Activated CD4-positive, alpha-beta memory T cell treated with anti-CD3 and anti-CD28 coated beads for 36 hours (primary cell): ENCODE measurements at regions not wholly inside any gene's neighbourhood (a gene's known extent, or its start where the extent isn't known, plus 50 kb on each side); places are given as distances from the start of the nearest gene placed in this dataset.

Experiments used
- CTCF ChIA-PET: fragments of 350-600 bp; sonication (Branson Sonifier 250); formaldehyde crosslinking; loops from one replicate; lab custom pipeline; 2021; ENCODE audit warnings: antibody characterized with exemption, inconsistent platforms; lab: Charles Lee
- POLR2A ChIA-PET: fragments of 350-600 bp; sonication (Branson Sonifier 250); formaldehyde crosslinking; loops from one replicate; lab custom pipeline; 2021; ENCODE audit warnings: antibody characterized with exemption; lab: Charles Lee
- DNase-seq: peaks from one replicate; pipeline ENCODE4 v3.0.0-alpha.2; 2020
- H3K27ac Mint-ChIP-seq: one replicate; pipeline ENCODE4 v1.8.0; 2021; ENCODE audit warnings: mixed read lengths
- H3K27me3 Mint-ChIP-seq: one replicate; pipeline ENCODE4 v1.8.0; 2021; ENCODE audit warnings: mixed read lengths
- H3K36me3 Mint-ChIP-seq: one replicate; pipeline ENCODE4 v1.8.0; 2021; ENCODE audit warnings: mixed read lengths
- H3K4me1 Mint-ChIP-seq: one replicate; pipeline ENCODE4 v1.8.0; 2021; ENCODE audit warnings: low read depth, mixed read lengths
- H3K4me3 Mint-ChIP-seq: one replicate; pipeline ENCODE4 v1.8.0; 2021; ENCODE audit warnings: mild to moderate bottlenecking, mixed read lengths
- H3K9me3 Mint-ChIP-seq: one replicate; pipeline ENCODE4 v1.8.0; 2021; ENCODE audit warnings: mixed read lengths
- intact Hi-C: fragments of 100-400 bp; cut with micrococcal nuclease; formaldehyde crosslinking; loops from one replicate; pipeline ENCODE4 v1.15.1; 2023

DNA sequence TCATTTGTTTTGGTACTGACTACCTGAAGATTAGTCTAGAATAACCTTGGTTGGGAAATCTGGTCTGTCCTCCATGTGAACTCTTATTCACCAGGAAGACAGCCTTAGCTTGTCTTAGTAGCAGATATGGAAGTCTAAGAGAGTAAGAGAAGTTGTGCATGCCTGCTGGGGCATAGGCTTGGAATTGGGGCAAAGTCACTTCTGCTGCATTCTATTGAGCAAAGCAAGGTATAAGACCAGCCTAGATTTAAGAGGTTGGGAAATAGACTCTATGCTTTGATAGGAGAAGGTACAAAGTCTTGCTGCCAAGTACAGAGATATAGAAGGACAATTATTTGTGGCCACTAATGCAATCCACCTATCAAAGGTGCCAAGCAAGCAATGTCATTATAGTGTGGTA, 464.0 kb upstream of the BOD1L1 start:
- no peaks in the 10 kb centered on the region for H3K4me1 Mint-ChIP-seq
- no peaks in the 10 kb centered on the region for H3K27me3 Mint-ChIP-seq
- H3K36me3 Mint-ChIP-seq: no peaks in the 10 kb centered on the region
- no peak overlapping the region for H3K4me3 Mint-ChIP-seq
- no peaks in the 10 kb centered on the region for H3K9me3 Mint-ChIP-seq
- ChIA-PET CTCF (no interaction called here), POLR2A (no interaction called here)
- no peak overlapping the region for H3K27ac Mint-ChIP-seq
- intact Hi-C loops: no loop called here
- no peak for DNase-seq

DNA sequence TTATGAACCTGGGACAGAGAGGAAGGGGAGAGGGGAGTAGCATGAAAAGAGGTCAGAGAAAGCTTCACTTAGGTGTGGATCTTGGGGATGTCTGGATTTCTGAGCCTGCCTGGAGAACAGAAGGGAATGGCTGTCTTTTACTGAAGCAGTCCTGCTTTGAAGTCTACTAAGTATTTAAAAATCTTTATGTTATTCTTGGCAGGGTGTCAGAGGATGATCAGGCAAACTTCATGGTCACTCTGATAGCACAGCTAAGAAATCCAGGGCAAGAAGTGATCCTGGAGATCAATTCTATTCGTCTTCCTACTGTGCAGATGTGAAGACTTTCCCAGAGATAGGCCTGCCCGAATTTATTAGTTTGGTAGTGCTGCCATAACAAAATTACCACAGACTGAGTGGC, 464.4 kb upstream of the BOD1L1 start:
- intact Hi-C loops: no loop called here
- H3K36me3 Mint-ChIP-seq: no peaks in the 10 kb centered on the region
- no peak overlapping the region for H3K27ac Mint-ChIP-seq
- H3K4me1 Mint-ChIP-seq: no peaks in the 10 kb centered on the region
- CTCF ChIA-PET: no interaction called here
- no peaks in the 10 kb centered on the region for H3K9me3 Mint-ChIP-seq
- POLR2A ChIA-PET: no interaction called here
- no peak for DNase-seq
- H3K27me3 Mint-ChIP-seq: no peaks in the 10 kb centered on the region
- H3K4me3 Mint-ChIP-seq: no peak overlapping the region

DNA sequence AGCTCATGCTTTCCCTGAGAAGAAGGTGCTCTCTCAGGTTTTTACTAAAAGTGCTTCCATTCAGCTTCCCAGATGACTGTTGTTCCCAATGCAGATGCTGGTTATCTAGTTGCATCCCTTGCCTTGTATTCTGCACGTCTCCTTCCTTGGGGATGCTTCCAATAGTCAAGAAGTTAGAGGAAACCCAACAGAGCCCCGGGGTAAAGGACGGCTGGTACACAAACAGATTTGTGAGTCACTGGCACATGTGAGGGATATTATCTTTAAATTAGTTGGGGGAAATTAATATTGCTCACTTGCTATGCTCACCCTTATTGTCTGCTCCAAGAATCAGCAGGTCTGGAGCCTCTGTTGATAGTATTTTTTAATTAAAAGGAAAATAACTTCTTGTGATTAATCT, 465.2 kb upstream of the BOD1L1 start:
- no peaks in the 10 kb centered on the region for H3K36me3 Mint-ChIP-seq
- no peak for DNase-seq
- ChIA-PET CTCF (no interaction called here), POLR2A (no interaction called here)
- intact Hi-C loops: no loop called here
- H3K9me3 Mint-ChIP-seq: no peaks in the 10 kb centered on the region
- no peak overlapping the region for H3K4me3 Mint-ChIP-seq
- H3K27ac Mint-ChIP-seq: no peak overlapping the region
- H3K4me1 Mint-ChIP-seq: no peaks in the 10 kb centered on the region
- H3K27me3 Mint-ChIP-seq: no peaks in the 10 kb centered on the region

DNA sequence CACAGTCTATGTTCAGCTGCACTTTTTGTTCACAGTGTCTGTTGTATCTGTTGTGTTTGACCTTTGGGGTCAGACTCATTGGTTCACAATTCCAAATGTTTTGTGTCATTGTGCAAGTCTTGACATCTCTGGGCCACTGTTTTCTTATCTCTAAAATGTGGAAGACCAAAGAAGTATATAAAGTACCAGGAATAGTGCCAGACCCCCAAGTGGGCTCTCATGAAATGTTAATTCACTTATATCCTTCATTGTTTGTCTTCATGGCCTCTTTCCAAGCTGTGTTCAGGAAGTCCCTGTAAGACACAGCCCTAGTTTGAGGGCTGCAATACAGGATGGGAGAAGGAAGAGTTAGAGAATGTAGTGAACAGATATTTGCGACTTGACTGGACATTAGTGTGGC, 468.3 kb upstream of the BOD1L1 start:
- DNase-seq: no peak
- ChIA-PET POLR2A (no interaction called here), CTCF (no interaction called here)
- no peaks in the 10 kb centered on the region for H3K27me3 Mint-ChIP-seq
- H3K9me3 Mint-ChIP-seq: no peaks in the 10 kb centered on the region
- no peak overlapping the region for H3K27ac Mint-ChIP-seq
- intact Hi-C loops: no loop called here
- H3K4me3 Mint-ChIP-seq: no peak overlapping the region
- H3K4me1 Mint-ChIP-seq: no peaks in the 10 kb centered on the region
- H3K36me3 Mint-ChIP-seq: no peaks in the 10 kb centered on the region

DNA sequence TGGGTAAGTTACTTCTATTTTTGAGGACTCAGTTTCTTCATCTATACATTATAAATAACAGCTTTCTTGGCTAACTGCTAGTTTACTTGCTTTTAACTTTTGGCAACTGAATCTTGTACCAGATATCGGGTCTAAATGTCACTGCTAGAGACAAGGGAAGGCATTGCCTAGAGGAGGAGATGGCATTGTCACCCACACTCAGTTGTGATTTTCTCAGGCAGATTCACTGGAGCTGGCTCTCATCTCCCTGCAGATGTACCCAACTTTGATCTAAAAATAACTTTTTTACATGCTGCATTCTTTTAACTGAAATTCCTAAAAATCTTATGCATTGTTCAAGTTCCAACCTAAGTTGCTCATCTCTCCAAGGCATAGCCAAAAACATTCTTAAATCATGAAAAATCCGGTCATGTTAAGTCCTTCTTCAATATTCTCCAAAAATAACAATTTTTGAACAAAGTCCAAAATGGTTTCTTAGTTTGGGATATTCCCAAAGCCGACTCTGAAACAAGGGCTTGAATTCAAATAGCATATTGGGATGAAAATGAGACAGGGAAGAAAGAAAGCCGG, 469.0 kb upstream of the BOD1L1 start:
- Mint-ChIP-seq H3K4me3 (no peak overlapping the region), H3K9me3 (no peaks in the 10 kb centered on the region), H3K27me3 (no peaks in the 10 kb centered on the region), H3K27ac (no peak overlapping the region), H3K4me1 (no peaks in the 10 kb centered on the region), H3K36me3 (no peaks in the 10 kb centered on the region)
- ChIA-PET CTCF (no interaction called here), POLR2A (no interaction called here)
- no peak for DNase-seq
- intact Hi-C loops: no loop called here

DNA sequence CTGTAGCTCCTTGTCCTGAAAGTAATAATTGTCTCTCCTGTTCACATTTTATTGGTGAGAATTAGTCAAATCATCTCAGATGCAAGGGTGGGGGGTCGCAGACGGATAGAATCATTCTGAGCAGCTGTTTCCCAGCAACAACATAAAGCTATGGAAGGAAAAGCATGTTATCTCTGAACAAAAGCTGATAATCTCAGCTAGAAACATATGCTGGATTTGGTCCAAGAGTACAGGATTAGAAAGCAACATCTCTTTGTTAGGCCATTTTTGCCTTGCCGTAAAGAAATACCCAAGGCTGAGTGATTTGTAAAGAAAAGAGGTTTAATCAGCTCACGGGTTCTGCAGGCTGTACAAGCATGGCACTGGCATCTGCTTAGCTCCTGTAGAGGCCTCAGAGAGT, 472.8 kb upstream of the BOD1L1 start:
- POLR2A ChIA-PET: no interaction called here
- Mint-ChIP-seq H3K27ac (no peak overlapping the region), H3K36me3 (no peaks in the 10 kb centered on the region), H3K4me3 (no peak overlapping the region), H3K9me3 (no peaks in the 10 kb centered on the region), H3K27me3 (no peaks in the 10 kb centered on the region), H3K4me1 (no peaks in the 10 kb centered on the region)
- CTCF ChIA-PET: no interaction called here
- DNase-seq: no peak
- intact Hi-C loops: no loop called here

DNA sequence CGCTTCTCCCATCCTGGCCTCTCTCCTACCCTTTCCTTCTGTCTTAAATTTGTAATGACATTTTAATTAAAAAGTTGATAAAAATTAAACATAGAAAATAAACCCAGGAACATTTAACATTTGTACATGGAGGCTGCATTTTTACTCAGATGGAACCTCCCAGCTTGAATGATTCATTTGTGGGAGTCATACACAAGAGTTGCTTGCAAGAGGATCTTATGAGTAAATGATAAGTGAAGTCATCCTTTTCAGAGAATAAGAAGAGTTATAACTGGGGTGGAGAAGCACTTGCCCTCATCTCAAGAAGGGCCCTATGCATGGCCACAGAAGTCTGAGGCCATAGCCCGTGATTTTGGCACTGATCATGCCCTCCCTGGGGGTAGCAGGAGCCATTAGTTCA, 482.9 kb upstream of the BOD1L1 start:
- CTCF ChIA-PET: no interaction called here
- H3K4me3 Mint-ChIP-seq: no peak overlapping the region
- POLR2A ChIA-PET: no interaction called here
- peaks cover 5% of the 10 kb centered on the region for H3K27me3 Mint-ChIP-seq
- peaks cover 8% of the 10 kb centered on the region for H3K9me3 Mint-ChIP-seq
- no peak for DNase-seq
- no peaks in the 10 kb centered on the region for H3K4me1 Mint-ChIP-seq
- intact Hi-C loops: no loop called here
- H3K36me3 Mint-ChIP-seq: no peaks in the 10 kb centered on the region
- no peak overlapping the region for H3K27ac Mint-ChIP-seq

DNA sequence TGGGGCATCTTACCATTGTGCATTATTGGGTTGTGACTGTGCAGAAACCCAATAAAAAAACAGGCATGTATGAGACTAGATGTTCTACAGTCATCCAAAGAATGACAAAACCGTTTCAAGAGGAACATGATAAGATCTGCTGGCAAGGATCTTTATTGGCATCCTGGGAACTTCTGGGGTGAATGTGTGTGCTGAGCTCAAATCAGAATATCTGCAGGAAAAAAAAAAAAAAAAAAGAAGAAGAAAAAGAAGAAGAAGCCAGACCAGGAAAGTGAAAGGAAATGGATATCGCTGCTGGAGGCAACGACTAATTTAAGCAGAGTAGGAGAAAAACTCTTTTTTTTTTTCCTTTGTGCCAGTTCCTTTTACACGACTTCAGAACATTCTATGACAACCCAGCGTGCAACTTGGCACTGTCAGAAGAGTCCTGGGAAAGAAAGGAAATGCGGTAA, 484.2 kb upstream of the BOD1L1 start:
- Mint-ChIP-seq H3K27ac (no peak overlapping the region), H3K4me3 (no peak overlapping the region), H3K9me3 (peaks cover 6% of the 10 kb centered on the region), H3K4me1 (no peaks in the 10 kb centered on the region), H3K27me3 (peaks cover 5% of the 10 kb centered on the region), H3K36me3 (no peaks in the 10 kb centered on the region)
- no peak for DNase-seq
- ChIA-PET POLR2A (no interaction called here), CTCF (no interaction called here)
- intact Hi-C loops: no loop called here

DNA sequence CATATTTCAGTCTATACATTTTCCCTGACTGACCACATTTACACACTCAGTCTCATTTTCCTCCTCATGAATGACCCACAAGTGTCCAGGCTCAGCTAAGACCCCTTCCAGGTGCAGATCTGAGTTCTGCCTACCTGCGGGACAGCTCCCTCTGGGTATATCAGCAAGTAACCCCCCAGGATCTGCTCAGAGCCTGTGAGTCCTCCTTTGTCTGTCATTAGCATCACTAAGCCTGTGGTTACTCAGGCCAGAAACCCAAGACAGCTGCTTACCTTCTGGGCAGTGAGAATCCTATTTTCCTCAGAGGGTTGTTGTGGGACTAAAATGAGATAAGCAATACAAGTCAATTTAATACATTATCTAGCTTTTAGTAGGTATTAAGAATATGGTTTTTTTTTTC, 487.6 kb upstream of the BOD1L1 start:
- CTCF ChIA-PET: no interaction called here
- no peaks in the 10 kb centered on the region for H3K9me3 Mint-ChIP-seq
- no peaks in the 10 kb centered on the region for H3K36me3 Mint-ChIP-seq
- no peak overlapping the region for H3K4me3 Mint-ChIP-seq
- POLR2A ChIA-PET: no interaction called here
- no peaks in the 10 kb centered on the region for H3K4me1 Mint-ChIP-seq
- peaks cover 5% of the 10 kb centered on the region for H3K27me3 Mint-ChIP-seq
- DNase-seq: no peak
- intact Hi-C loops: no loop called here
- H3K27ac Mint-ChIP-seq: no peak overlapping the region

DNA sequence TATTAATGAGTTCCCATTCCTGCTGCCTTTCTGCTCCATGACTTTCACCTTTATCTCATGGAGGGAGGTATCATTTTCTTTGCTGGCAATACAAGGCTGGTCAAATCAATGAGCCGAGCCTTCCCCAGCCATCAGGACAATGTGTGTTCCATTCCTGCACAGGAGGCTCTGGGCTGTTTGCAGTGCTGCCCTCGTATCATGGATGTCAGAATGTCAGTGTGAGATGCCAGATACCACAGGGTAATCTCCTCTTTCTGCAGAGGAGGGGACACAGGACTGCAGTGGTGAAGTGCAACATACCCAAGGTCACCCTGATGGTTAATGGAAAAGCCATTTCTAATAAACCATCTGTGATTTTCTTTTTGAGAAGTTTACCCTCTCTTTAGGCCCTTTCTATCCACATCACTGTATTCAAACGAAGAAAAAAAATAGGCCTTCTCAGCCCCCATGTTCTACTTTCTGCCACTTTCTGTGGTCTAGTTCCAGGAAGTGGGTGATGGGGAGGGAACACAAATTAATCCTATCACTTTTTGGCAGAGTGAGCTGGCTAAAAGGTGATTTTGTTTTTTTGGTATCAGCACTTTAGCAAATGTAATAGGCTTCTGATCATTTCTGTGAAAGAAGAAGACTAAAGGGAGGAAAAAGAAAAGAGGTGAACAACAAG, 490.2 kb upstream of the BOD1L1 start:
- ChIA-PET POLR2A (no interaction called here), CTCF (no interaction called here)
- no peak for DNase-seq
- H3K4me1 Mint-ChIP-seq: no peaks in the 10 kb centered on the region
- intact Hi-C loops: no loop called here
- no peak overlapping the region for H3K27ac Mint-ChIP-seq
- peaks cover 5% of the 10 kb centered on the region for H3K27me3 Mint-ChIP-seq
- no peaks in the 10 kb centered on the region for H3K9me3 Mint-ChIP-seq
- H3K36me3 Mint-ChIP-seq: no peaks in the 10 kb centered on the region
- H3K4me3 Mint-ChIP-seq: no peak overlapping the region

DNA sequence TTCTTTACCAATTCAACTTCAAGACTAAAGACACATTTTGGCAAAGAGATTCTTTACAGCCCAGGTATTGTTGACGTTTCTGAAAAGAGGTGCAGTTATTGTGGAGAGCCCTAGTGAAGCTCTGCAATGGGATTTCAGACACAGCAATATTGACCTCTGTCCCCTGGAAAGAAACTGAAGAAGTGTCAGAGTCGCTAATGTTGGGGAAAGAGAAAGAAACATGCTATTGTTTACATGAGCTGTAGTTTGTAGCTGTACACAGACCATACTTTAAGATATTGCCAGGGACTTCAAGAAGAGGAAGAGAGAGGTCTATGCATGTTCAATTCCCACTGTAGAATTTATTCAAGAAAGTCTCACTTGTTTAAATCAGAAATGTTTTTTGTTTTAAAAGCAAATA, 497.3 kb upstream of the BOD1L1 start:
- H3K36me3 Mint-ChIP-seq: no peaks in the 10 kb centered on the region
- no peak overlapping the region for H3K27ac Mint-ChIP-seq
- no peaks in the 10 kb centered on the region for H3K27me3 Mint-ChIP-seq
- ChIA-PET CTCF (no interaction called here), POLR2A (no interaction called here)
- intact Hi-C loops: no loop called here
- no peaks in the 10 kb centered on the region for H3K9me3 Mint-ChIP-seq
- H3K4me1 Mint-ChIP-seq: no peaks in the 10 kb centered on the region
- no peak overlapping the region for H3K4me3 Mint-ChIP-seq
- no peak for DNase-seq

DNA sequence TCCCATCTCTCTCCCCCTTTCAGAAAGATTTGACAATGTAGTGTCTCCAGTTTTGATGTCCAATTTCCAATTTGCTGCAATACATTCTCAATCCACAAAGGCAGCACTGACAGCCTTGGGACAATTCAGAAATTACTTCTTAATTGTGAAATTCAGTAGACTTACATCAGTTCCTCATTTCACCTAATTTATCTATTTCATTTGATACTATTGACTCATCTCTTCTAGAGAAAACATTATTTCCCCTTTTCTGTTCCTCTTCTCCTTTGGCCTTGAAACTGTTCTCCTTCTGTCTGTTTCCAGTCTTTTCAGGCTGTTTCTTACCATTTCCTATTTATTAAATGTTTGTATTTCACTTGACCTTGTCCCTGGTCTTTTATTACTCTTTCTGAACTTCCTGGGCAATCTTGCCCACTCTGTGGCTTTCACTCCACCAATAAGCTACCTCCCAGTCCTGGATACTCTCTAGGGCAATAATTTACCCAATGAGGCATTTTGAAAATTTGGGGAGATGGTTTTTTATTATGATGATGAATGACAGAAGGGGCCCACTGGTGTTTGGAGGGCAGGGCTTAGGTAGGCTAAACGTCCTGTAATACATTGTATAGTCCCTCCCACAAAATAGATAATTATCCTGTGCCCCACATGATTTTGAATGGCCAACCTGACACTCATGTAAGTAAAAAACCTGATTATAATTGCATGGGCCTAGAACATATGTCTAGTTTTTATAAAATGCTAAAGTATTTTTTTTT, 498.0 kb upstream of the BOD1L1 start:
- Mint-ChIP-seq H3K4me1 (no peaks in the 10 kb centered on the region), H3K36me3 (no peaks in the 10 kb centered on the region), H3K27me3 (no peaks in the 10 kb centered on the region), H3K9me3 (no peaks in the 10 kb centered on the region), H3K4me3 (no peak overlapping the region), H3K27ac (no peak overlapping the region)
- no peak for DNase-seq
- POLR2A ChIA-PET: no interaction called here
- CTCF ChIA-PET: no interaction called here
- intact Hi-C loops: no loop called here

DNA sequence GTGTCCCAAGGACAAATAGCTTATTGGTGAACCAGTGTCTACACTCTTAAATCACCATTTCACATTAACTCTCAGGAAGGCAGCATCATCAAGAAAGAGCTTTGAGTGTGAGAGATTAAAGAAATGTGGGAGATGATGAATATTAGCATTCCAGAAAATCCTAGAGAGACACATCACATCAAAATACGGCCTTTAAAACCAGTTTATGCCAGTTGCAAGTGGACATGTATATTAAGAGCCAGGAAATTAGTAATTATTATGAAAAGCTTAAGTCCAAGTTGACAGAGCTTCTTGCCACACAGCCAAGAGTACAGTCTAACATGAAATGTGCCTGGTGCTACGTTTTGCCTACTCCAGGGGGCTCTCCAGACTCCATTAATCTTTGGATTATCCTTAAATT, 503.0 kb upstream of the BOD1L1 start:
- Mint-ChIP-seq H3K4me1 (no peaks in the 10 kb centered on the region), H3K36me3 (no peaks in the 10 kb centered on the region), H3K4me3 (no peak overlapping the region), H3K9me3 (no peaks in the 10 kb centered on the region), H3K27me3 (no peaks in the 10 kb centered on the region), H3K27ac (no peak overlapping the region)
- ChIA-PET CTCF (no interaction called here), POLR2A (no interaction called here)
- intact Hi-C loops: no loop called here
- DNase-seq: no peak
